A549 (cell line): ENCODE measurements at regions not wholly inside any gene's neighbourhood (a gene's known extent, or its start where the extent isn't known, plus 50 kb on each side); places are given as distances from the start of the nearest gene placed in this dataset.
A peak's percentile ranks its signal among the peaks of the same experiment; 100 is the strongest.
"Not testable (repeated sequence)": the region's sequence is repeated elsewhere in the genome, so short reads cannot be mapped to it uniquely, and the experiment has no call there.

Source experiments
- ATAC-seq, 2 experiments: fragments of 200-7000 bp in 1 of 2; fragments of >200 bp in 1 of 2; cut with Nextera tagmentation in 1 of 2; cut with Tn5 transposase in 1 of 2; 3 replicates each; pipeline versions ENCODE4 v1.8.0 to v1.9.1; 2018 to 2020; ENCODE audit warnings: mild to moderate bottlenecking in 1 of 2, moderate library complexity in 1 of 2
- CTCF ChIA-PET: fragments of 300-600 bp; sonication (Branson Sonifier 250); formaldehyde crosslinking; extraction: SDS; loops from one replicate; lab custom pipeline; 2021; ENCODE audit warnings: antibody characterized with exemption, inconsistent platforms; lab: Yijun Ruan, JAX
- POLR2A ChIA-PET: fragments of 350-600 bp; formaldehyde crosslinking; extraction: SDS; loops from one replicate; lab custom pipeline; 2021; ENCODE audit warnings: antibody characterized with exemption, inconsistent platforms; lab: Yijun Ruan, JAX
- DNase-seq, 2 experiments: peaks; one replicate each; pipeline versions ENCODE4 v3.0.0 to v3.0.0-alpha.2; 2011 to 2016; ENCODE audit warnings: low read depth in 1 of 2, low spot score in 1 of 2
- FAIRE-seq: peaks from 2 replicates; lab custom pipeline; 2011; peaks lifted over from hg19 to GRCh38; lab: Jason Lieb, UNC
- H3K27ac ChIP-seq, 2 experiments: fragments of >200 bp; sonication (Bioruptor Twin); formaldehyde crosslinking; 3 replicates each; pipeline ENCODE4 v1.5.1; 2016 to 2017
- H3K4me1 ChIP-seq: fragments of >200 bp; sonication (Bioruptor Twin); formaldehyde crosslinking; 3 replicates; pipeline ENCODE4 v1.6.1; 2016
- H3K4me2 ChIP-seq: fragments of >200 bp; sonication (Bioruptor Twin); formaldehyde crosslinking; 3 replicates; pipeline ENCODE4 v1.6.1; 2016
- H3K4me3 ChIP-seq: fragments of >200 bp; sonication (Bioruptor Twin); formaldehyde crosslinking; 3 replicates; pipeline ENCODE4 v1.5.1; 2016
- H3K9me3 ChIP-seq: fragments of >200 bp; sonication (Bioruptor Twin); formaldehyde crosslinking; 3 replicates; pipeline ENCODE4 v1.6.1; 2016
- CBX2 ChIP-seq: fragments of 200-600 bp; sonication (generic); IDR thresholded peaks from 2 replicates; pipeline ENCODE4 v1.6.1; 2016; ENCODE audit warnings: low read depth, mild to moderate bottlenecking, borderline replicate concordance
- CEBPB ChIP-seq, 2 experiments: fragments of >200 bp in 1 of 2; sonication (Bioruptor Twin) in 1 of 2; formaldehyde crosslinking in 1 of 2; IDR thresholded peaks; 2 replicates each; pipeline ENCODE4 v1.6.1; 2012 to 2016
- CHD2 ChIP-seq: fragments of 150-350 bp; IDR thresholded peaks from 2 replicates; pipeline ENCODE4 v1.6.1; 2014; ENCODE audit warnings: low read length; ENCODE audit not compliant: partially characterized antibody
- CHD4 ChIP-seq: fragments of 200-600 bp; sonication (generic); IDR thresholded peaks from 2 replicates; pipeline ENCODE4 v1.6.1; 2016; ENCODE audit warnings: antibody characterized with exemption, mild to moderate bottlenecking, borderline replicate concordance
- CTCF ChIP-seq: fragments of >200 bp; sonication (Bioruptor Twin); formaldehyde crosslinking; IDR thresholded peaks from 3 replicates; pipeline ENCODE4 v1.5.1; 2016
- E2F6 ChIP-seq: IDR thresholded peaks from 2 replicates; pipeline ENCODE4 v1.6.1; 2012; ENCODE audit warnings: low read depth, borderline replicate concordance
- ELK1 ChIP-seq: fragments of 150-350 bp; IDR thresholded peaks from 2 replicates; pipeline ENCODE4 v1.6.1; 2014; ENCODE audit warnings: low read depth, mild to moderate bottlenecking, low read length
- EP300 ChIP-seq, 2 experiments: fragments of >200 bp; sonication (Bioruptor Twin); formaldehyde crosslinking; IDR thresholded peaks; 2 replicates in 1 of 2; 3 replicates in 1 of 2; pipeline ENCODE4 v1.6.1; 2016 to 2017
- FOSL2 ChIP-seq, 2 experiments: fragments of 450-650 bp in 1 of 2; fragments of >200 bp in 1 of 2; sonication (Bioruptor Twin) in 1 of 2; formaldehyde crosslinking; IDR thresholded peaks; 2 replicates each; pipeline versions ENCODE4 v1.5.0 to v1.6.1; 2016 to 2020; ENCODE audit warnings: mild to moderate bottlenecking in 1 of 2, moderate library complexity in 1 of 2
- HDAC2 ChIP-seq: fragments of 200-600 bp; sonication (generic); IDR thresholded peaks from 2 replicates; pipeline ENCODE4 v1.6.1; 2016
- HES2 ChIP-seq: fragments of >200 bp; sonication (Bioruptor Twin); formaldehyde crosslinking; IDR thresholded peaks from 2 replicates; pipeline ENCODE4 v1.6.1; 2016
- HMGXB4 ChIP-seq: fragments of 250-450 bp; sonication (Bioruptor Pico); IDR thresholded peaks from 2 replicates; pipeline ENCODE4 v1.5.0; 2021; ENCODE audit warnings: mild to moderate bottlenecking, moderate library complexity, borderline replicate concordance
- HOXA7 ChIP-seq: fragments of 250-450 bp; sonication (Bioruptor Pico); IDR thresholded peaks from 2 replicates; pipeline ENCODE4 v1.5.0; 2020; ENCODE audit warnings: mild to moderate bottlenecking, moderate library complexity
- HOXB5 ChIP-seq: fragments of 250-450 bp; sonication (Bioruptor Pico); IDR thresholded peaks from 2 replicates; pipeline ENCODE4 v1.5.0; 2020; ENCODE audit warnings: mild to moderate bottlenecking, moderate library complexity
- JUN ChIP-seq, 2 experiments: fragments of >200 bp; sonication (Bioruptor Twin); formaldehyde crosslinking; IDR thresholded peaks; 2 replicates in 1 of 2; 3 replicates in 1 of 2; pipeline ENCODE4 v1.6.1; 2016 to 2017
- JUNB ChIP-seq: fragments of >200 bp; sonication (Bioruptor Twin); formaldehyde crosslinking; IDR thresholded peaks from 2 replicates; pipeline ENCODE4 v1.6.1; 2016
- MAFK ChIP-seq: fragments of 450-650 bp; IDR thresholded peaks from 2 replicates; pipeline ENCODE4 v1.6.1; 2014; ENCODE audit not compliant: partially characterized antibody
- MAX ChIP-seq: IDR thresholded peaks from 2 replicates; pipeline ENCODE4 v1.6.1; 2012
- MYC ChIP-seq: IDR thresholded peaks from 2 replicates; pipeline ENCODE4 v1.6.1; 2012; ENCODE audit warnings: mild to moderate bottlenecking, inconsistent platforms, low read length, improper control_type of control experiment, borderline replicate concordance
- PHF8 ChIP-seq: fragments of 200-600 bp; sonication (generic); IDR thresholded peaks from 2 replicates; pipeline ENCODE4 v1.6.1; 2016; ENCODE audit warnings: low read depth, mild to moderate bottlenecking, antibody characterized with exemption, moderate library complexity, borderline replicate concordance
- SMC3 ChIP-seq: fragments of >200 bp; sonication (Bioruptor Twin); formaldehyde crosslinking; IDR thresholded peaks from 3 replicates; pipeline ENCODE4 v1.6.1; 2018; ENCODE audit warnings: inconsistent platforms
- WGBS: methylation state at CpG from one replicate; pipeline ENCODE4 v1.1.6; 2017; ENCODE audit errors: missing lambda C conversion rate; 5-methylcytosine and 5-hydroxymethylcytosine counted together

- 70% methylated on average over 3 of the region's 3 CpGs for WGBS
- Histone ChIP-seq H3K4me3 (no peak overlapping the region), H3K27ac (no peak overlapping the region), H3K9me3 (no peaks in the 10 kb centered on the region; the same call in 2 of the 3 replicates)
- ATAC-seq, result no peak
- no peak for FAIRE-seq
- TF ChIP-seq HES2 (no peak), E2F6 (no peak), EP300 (IDR thresholded peaks at IDR 0.05) (no peak)
- TF ChIP-seq, all 56 proteins: peak for 0
- no peaks in the 10 kb centered on the region for H3K4me1 ChIP-seq
- DNase-seq, result no peak
- POLR2A ChIA-PET, result no interaction called here
- CTCF ChIA-PET, result interaction anchor here (0.6 to 1.3 kb wide), 4 partner anchors 11 to 18 kb away, joined by 3 to 4 read pairs (median 3); no protein-coding TSS in a partner anchor
- H3K4me2 ChIP-seq, result no peak overlapping the region
Observed at GRCh38 chr12:58106195-58106594, 164.8 kb downstream of the ATP23 start.

GRCh38 chr12:58117201-58117600 lies 175.8 kb downstream of the ATP23 start:
- no peak overlapping the region for H3K27ac ChIP-seq
- H3K4me1 ChIP-seq, result no peaks in the 10 kb centered on the region
- H3K9me3 ChIP-seq, result no peaks in the 10 kb centered on the region
- 43% methylated on average over 3 of the region's 3 CpGs for WGBS
- DNase-seq (no peak), ATAC-seq (no peak)
- no peak overlapping the region for H3K4me2 ChIP-seq
- CTCF ChIA-PET, result no interaction called here
- no peak for TF ChIP-seq MYC
- TF ChIP-seq JUNB, result no peak
- TF ChIP-seq ELK1, result no peak
- no peak for TF ChIP-seq CBX2
- TF ChIP-seq HDAC2, result no peak
- no peak for TF ChIP-seq CTCF
- TF ChIP-seq CHD4, result no peak
- no peak for TF ChIP-seq PHF8
- no peak for TF ChIP-seq SMC3
- TF ChIP-seq JUN (IDR thresholded peaks at IDR 0.05), result no peak
- no peak for TF ChIP-seq EP300 (IDR thresholded peaks at IDR 0.05)
- no peak for TF ChIP-seq CHD2
- no peak for TF ChIP-seq HES2
- TF ChIP-seq MAX, result no peak
- TF ChIP-seq MAFK, result no peak
- TF ChIP-seq, all 56 proteins: peak for 0
- no peak overlapping the region for H3K4me3 ChIP-seq
- POLR2A ChIA-PET, result no interaction called here
- FAIRE-seq, result no peak

GRCh38 chr12:58117667-58118066 lies 176.3 kb downstream of the ATP23 start:
- H3K9me3 ChIP-seq, result no peaks in the 10 kb centered on the region
- no peak overlapping the region for H3K4me2 ChIP-seq
- no peak overlapping the region for H3K27ac ChIP-seq
- no peak overlapping the region for H3K4me3 ChIP-seq
- POLR2A ChIA-PET, result no interaction called here
- no peak for FAIRE-seq
- peak in 1 of 2 experiments; percentile 23; a peak in 1 of 6 replicates for ATAC-seq
- WGBS, result 53% methylated on average over 4 of the region's 4 CpGs
- no peak for DNase-seq
- CTCF ChIA-PET, result no interaction called here
- no peaks in the 10 kb centered on the region for H3K4me1 ChIP-seq
- TF ChIP-seq FOSL2 (IDR thresholded peaks at IDR 0.05) (no peak), FOSL2 (CRISPR knock-in tag; IDR thresholded peaks at IDR 0.05) (no peak), CEBPB (IDR thresholded peaks at IDR 0.05) (no peak), HOXA7 (CRISPR knock-in tag) (no peak), HOXB5 (CRISPR knock-in tag) (no peak), JUNB (no peak), HMGXB4 (no peak)

- FAIRE-seq, H3K4me3 ChIP-seq, POLR2A ChIA-PET, H3K9me3 ChIP-seq, H3K4me1 ChIP-seq, DNase-seq, ATAC-seq, H3K4me2 ChIP-seq, CTCF ChIA-PET, H3K27ac ChIP-seq: not testable (repeated sequence)
Observed at GRCh38 chr12:58125761-58126160, 184.4 kb downstream of the ATP23 start.
